ENCODE measurements at regions not wholly inside any gene's neighbourhood (a gene's known extent, or its start where the extent isn't known, plus 50 kb on each side); places are given as distances from the start of the nearest gene placed in this dataset.

DNA sequence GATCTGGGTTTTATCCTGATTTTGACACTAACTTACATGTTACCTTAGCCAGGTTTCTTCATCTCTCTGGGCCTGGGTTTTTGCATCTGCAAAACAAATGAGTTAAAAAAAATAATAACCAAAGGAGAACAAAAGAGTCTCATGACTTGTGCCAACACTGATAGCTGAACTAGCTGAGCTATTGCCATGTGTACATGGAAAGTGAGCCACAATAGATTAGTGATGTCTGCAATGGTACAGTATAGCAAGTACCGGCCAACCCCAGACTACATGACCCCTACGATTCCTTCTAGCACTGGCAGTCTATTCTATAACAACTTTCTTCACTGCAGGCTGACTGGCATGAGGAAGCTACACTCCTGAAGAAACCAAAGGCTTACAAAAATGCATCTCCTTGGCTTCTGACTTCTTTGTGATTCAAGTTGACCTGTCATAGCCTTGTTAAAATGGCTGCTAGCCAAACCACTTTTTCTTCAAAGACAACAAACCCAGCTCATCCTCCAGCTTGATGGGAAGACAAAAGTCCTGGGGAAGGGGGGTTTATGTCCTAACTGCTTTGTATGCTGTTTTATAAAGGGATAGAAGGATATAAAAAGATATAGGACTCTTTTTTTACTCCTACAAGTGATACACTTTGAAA, 123.7 kb downstream of the DAD1 start:
- TF ChIP-seq SIN3A (IDR thresholded peaks at IDR 0.05; ENCODE audit: borderline replicate concordance, insufficient read depth, low read length) (no peak), POLR2AphosphoS5 (IDR thresholded peaks at IDR 0.05; ENCODE audit: low read depth, low read length) (no peak), TAF1 (IDR thresholded peaks at IDR 0.05; ENCODE audit: borderline replicate concordance, insufficient read depth, low read length) (no peak), FOXP2 (optimal IDR thresholded peaks at IDR 0.05; ENCODE audit: borderline replicate concordance, extremely low read depth, extremely low read length, insufficient read depth) (no peak)
- TF ChIP-seq, protein P1, sequence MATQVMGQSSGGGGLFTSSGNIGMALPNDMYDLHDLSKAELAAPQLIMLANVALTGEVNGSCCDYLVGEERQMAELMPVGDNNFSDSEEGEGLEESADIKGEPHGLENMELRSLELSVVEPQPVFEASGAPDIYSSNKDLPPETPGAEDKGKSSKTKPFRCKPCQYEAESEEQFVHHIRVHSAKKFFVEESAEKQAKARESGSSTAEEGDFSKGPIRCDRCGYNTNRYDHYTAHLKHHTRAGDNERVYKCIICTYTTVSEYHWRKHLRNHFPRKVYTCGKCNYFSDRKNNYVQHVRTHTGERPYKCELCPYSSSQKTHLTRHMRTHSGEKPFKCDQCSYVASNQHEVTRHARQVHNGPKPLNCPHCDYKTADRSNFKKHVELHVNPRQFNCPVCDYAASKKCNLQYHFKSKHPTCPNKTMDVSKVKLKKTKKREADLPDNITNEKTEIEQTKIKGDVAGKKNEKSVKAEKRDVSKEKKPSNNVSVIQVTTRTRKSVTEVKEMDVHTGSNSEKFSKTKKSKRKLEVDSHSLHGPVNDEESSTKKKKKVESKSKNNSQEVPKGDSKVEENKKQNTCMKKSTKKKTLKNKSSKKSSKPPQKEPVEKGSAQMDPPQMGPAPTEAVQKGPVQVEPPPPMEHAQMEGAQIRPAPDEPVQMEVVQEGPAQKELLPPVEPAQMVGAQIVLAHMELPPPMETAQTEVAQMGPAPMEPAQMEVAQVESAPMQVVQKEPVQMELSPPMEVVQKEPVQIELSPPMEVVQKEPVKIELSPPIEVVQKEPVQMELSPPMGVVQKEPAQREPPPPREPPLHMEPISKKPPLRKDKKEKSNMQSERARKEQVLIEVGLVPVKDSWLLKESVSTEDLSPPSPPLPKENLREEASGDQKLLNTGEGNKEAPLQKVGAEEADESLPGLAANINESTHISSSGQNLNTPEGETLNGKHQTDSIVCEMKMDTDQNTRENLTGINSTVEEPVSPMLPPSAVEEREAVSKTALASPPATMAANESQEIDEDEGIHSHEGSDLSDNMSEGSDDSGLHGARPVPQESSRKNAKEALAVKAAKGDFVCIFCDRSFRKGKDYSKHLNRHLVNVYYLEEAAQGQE (IDR thresholded peaks at IDR 0.05; ENCODE audit: insufficient read depth in 1 of 2, low read depth in 2 of 2, low read length in 2 of 2) = no peak

DNA sequence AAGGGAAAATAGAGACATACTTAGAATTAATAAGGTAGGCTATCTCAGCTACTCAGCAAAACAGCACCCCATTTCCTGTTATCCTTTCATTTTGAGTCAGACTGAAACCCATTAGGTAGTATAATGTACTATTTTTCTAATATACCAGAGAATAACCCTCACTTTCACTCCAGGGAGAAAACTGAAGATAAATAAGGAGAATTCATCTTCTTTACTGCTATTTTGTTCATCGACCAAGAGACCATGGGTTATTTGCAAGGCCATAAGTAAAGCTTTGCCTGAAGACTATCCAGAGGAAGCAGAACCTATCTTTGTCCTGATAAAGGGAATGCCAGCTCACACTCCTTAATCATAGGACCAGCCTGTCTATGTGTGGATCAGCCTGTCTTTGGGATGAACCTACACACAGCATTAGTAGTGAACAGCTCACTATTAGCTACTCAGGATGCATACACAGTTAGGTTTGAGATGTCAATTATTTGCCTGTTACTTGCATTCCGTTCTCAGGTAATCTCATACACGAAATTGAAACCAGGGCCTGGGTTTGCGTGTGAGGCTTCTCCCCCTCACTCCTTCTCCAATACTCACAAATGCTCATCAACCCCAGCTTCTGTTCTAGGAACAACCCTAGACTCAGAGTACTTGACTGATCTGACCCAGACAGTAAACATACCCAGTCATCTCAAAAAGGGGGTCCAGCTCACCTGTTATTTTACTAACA, 124.4 kb downstream of the DAD1 start:
- TF ChIP-seq, protein P1 (IDR thresholded peaks at IDR 0.05; ENCODE audit: insufficient read depth in 1 of 2, low read depth in 2 of 2, low read length in 2 of 2) = no peak
- no peak for TF ChIP-seq POLR2AphosphoS5 (IDR thresholded peaks at IDR 0.05; ENCODE audit: low read depth, low read length)
- no peak for TF ChIP-seq SIN3A (IDR thresholded peaks at IDR 0.05; ENCODE audit: borderline replicate concordance, insufficient read depth, low read length)
- TF ChIP-seq TAF1 (IDR thresholded peaks at IDR 0.05; ENCODE audit: borderline replicate concordance, insufficient read depth, low read length) = no peak
- TF ChIP-seq FOXP2 (optimal IDR thresholded peaks at IDR 0.05; ENCODE audit: borderline replicate concordance, extremely low read depth, extremely low read length, insufficient read depth) = no peak

DNA sequence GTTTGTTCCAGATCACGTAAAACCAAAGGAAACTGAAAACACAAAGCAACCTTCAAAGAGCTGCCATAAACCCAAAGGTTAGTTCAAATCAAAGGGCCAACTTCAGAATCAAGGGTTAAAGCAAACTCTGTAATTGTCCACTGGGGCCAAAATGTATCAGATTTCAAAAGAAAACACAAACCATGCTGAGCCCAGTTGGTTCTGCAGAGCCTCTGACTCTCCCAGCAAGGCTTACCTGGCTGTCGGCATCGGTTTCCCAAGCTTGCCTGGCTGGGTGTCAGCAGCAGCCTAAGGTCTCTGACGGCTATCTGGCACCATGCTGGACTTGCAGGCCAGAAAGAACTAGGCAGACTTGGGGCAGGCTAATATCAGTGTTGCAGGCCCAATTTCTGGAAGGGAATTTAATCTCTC, 125.3 kb downstream of the DAD1 start:
- TF ChIP-seq, protein P1 (IDR thresholded peaks at IDR 0.05; ENCODE audit: insufficient read depth in 1 of 2, low read depth in 2 of 2, low read length in 2 of 2) = no peak
- TF ChIP-seq TAF1 (IDR thresholded peaks at IDR 0.05; ENCODE audit: borderline replicate concordance, insufficient read depth, low read length) (no peak), POLR2AphosphoS5 (IDR thresholded peaks at IDR 0.05; ENCODE audit: low read depth, low read length) (no peak), SIN3A (IDR thresholded peaks at IDR 0.05; ENCODE audit: borderline replicate concordance, insufficient read depth, low read length) (no peak), FOXP2 (optimal IDR thresholded peaks at IDR 0.05; ENCODE audit: borderline replicate concordance, extremely low read depth, extremely low read length, insufficient read depth) (no peak)

DNA sequence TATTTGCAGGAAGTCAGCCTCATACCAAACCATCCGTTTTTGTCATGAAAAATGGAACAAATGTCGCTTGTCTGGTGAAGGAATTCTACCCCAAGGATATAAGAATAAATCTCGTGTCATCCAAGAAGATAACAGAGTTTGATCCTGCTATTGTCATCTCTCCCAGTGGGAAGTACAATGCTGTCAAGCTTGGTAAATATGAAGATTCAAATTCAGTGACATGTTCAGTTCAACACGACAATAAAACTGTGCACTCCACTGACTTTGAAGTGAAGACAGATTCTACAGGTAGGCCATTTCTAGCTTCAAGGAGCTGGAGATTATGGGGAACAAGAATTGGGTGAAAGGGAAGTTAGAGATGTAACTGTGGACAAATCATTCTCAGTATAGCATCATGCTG, 126.1 kb downstream of the DAD1 start:
- TF ChIP-seq, protein P1 (IDR thresholded peaks at IDR 0.05; ENCODE audit: insufficient read depth in 1 of 2, low read depth in 2 of 2, low read length in 2 of 2) = no peak

All from PFSK-1 (cell line).